ENCODE measurements at regions not wholly inside any gene's neighbourhood (a gene's known extent, or its start where the extent isn't known, plus 50 kb on each side); places are given as distances from the start of the nearest gene placed in this dataset.

- ATAC-seq (no peak), DNase-seq (no peak)
- intact Hi-C loops (cut with DNase I; ENCODE audit: low total_unique reads) (no loop called here), in situ Hi-C loops (cut with MboI; ENCODE audit: low sequenced_read_pairs in 4 of 4) (no loop called here)
- H3K27ac ChIP-seq: no peak overlapping the region
- H3K27me3 ChIP-seq: no peaks in the 10 kb centered on the region
- no peaks in the 10 kb centered on the region for H3K36me3 ChIP-seq
- TF ChIP-seq CTCF (IDR thresholded peaks at IDR 0.05 in 4 of 5, conservative IDR thresholded peaks at IDR 0.05 in 1 of 5) (no peak), POLR2A (IDR thresholded peaks at IDR 0.05) (no peak)
- no peaks in the 10 kb centered on the region for H3K4me1 ChIP-seq
- no peak overlapping the region for H3K4me3 ChIP-seq
- no peaks in the 10 kb centered on the region for H3K9me3 ChIP-seq
These were observed 663.6 kb upstream of the NRXN1 start for GRCh38 chr2:51695531-51695930.

GRCh38 chr2:51693640-51694039 is 661.7 kb upstream of the NRXN1 start:
- no peak overlapping the region for H3K27ac ChIP-seq
- TF ChIP-seq POLR2A (IDR thresholded peaks at IDR 0.05) (no peak), CTCF (IDR thresholded peaks at IDR 0.05 in 4 of 5, conservative IDR thresholded peaks at IDR 0.05 in 1 of 5) (no peak)
- intact Hi-C loops (cut with DNase I; ENCODE audit: low total_unique reads) (no loop called here), in situ Hi-C loops (cut with MboI; ENCODE audit: low sequenced_read_pairs in 4 of 4) (no loop called here)
- H3K9me3 ChIP-seq: no peaks in the 10 kb centered on the region
- no peaks in the 10 kb centered on the region for H3K36me3 ChIP-seq
- no peaks in the 10 kb centered on the region for H3K4me1 ChIP-seq
- H3K27me3 ChIP-seq: no peaks in the 10 kb centered on the region
- DNase-seq (no peak), ATAC-seq (no peak)
- no peak overlapping the region for H3K4me3 ChIP-seq

GRCh38 chr2:51681854-51682253 is 649.9 kb upstream of the NRXN1 start:
- Histone ChIP-seq H3K27me3 (no peaks in the 10 kb centered on the region), H3K9me3 (no peaks in the 10 kb centered on the region), H3K27ac (no peak overlapping the region), H3K4me3 (no peak overlapping the region), H3K36me3 (no peaks in the 10 kb centered on the region), H3K4me1 (no peaks in the 10 kb centered on the region)
- TF ChIP-seq POLR2A (IDR thresholded peaks at IDR 0.05) (no peak), CTCF (IDR thresholded peaks at IDR 0.05 in 4 of 5, conservative IDR thresholded peaks at IDR 0.05 in 1 of 5) (no peak)
- in situ Hi-C loops (cut with MboI; ENCODE audit: low sequenced_read_pairs in 4 of 4): no loop called here
- no peak for ATAC-seq
- DNase-seq: no peak
- intact Hi-C loops (cut with DNase I; ENCODE audit: low total_unique reads): no loop called here

GRCh38 chr2:51673628-51674027 is 641.7 kb upstream of the NRXN1 start:
- H3K9me3 ChIP-seq: no peaks in the 10 kb centered on the region
- TF ChIP-seq CTCF (IDR thresholded peaks at IDR 0.05 in 4 of 5, conservative IDR thresholded peaks at IDR 0.05 in 1 of 5): no peak
- TF ChIP-seq POLR2A (IDR thresholded peaks at IDR 0.05): no peak
- intact Hi-C loops (cut with DNase I; ENCODE audit: low total_unique reads) (no loop called here), in situ Hi-C loops (cut with MboI; ENCODE audit: low sequenced_read_pairs in 4 of 4) (no loop called here)
- no peaks in the 10 kb centered on the region for H3K36me3 ChIP-seq
- no peaks in the 10 kb centered on the region for H3K4me1 ChIP-seq
- H3K27ac ChIP-seq: no peak overlapping the region
- no peak for ATAC-seq
- no peak overlapping the region for H3K4me3 ChIP-seq
- no peak for DNase-seq
- H3K27me3 ChIP-seq: no peaks in the 10 kb centered on the region

GRCh38 chr2:51667679-51668078 is 635.7 kb upstream of the NRXN1 start:
- Histone ChIP-seq H3K4me1 (no peaks in the 10 kb centered on the region), H3K36me3 (no peaks in the 10 kb centered on the region), H3K9me3 (no peaks in the 10 kb centered on the region), H3K27ac (no peak overlapping the region), H3K4me3 (no peak overlapping the region), H3K27me3 (no peaks in the 10 kb centered on the region)
- no peak for TF ChIP-seq CTCF (IDR thresholded peaks at IDR 0.05 in 4 of 5, conservative IDR thresholded peaks at IDR 0.05 in 1 of 5)
- no peak for TF ChIP-seq POLR2A (IDR thresholded peaks at IDR 0.05)
- in situ Hi-C loops (cut with MboI; ENCODE audit: low sequenced_read_pairs in 4 of 4): no loop called here
- DNase-seq (no peak), ATAC-seq (no peak)
- intact Hi-C loops (cut with DNase I; ENCODE audit: low total_unique reads): no loop called here

Measured in gastrocnemius medialis (tissue), 4 donors.